ENCODE measurements at regions not wholly inside any gene's neighbourhood (a gene's known extent, or its start where the extent isn't known, plus 50 kb on each side); places are given as distances from the start of the nearest gene placed in this dataset.
"Not testable (repeated sequence)": the region's sequence is repeated elsewhere in the genome, so short reads cannot be mapped to it uniquely, and the experiment has no call there.

GRCh38 chr1:82062206-82062605, 261.5 kb downstream of the ADGRL2 start:
- Histone ChIP-seq H3K27ac (no peak overlapping the region), H3K4me3 (no peak overlapping the region)
- no peak for DNase-seq (ENCODE audit: low spot score)
- no peak for TF ChIP-seq CTCF (IDR thresholded peaks at IDR 0.05)

- Histone ChIP-seq H3K27ac (no peak overlapping the region), H3K4me3 (no peak overlapping the region)
- TF ChIP-seq CTCF (IDR thresholded peaks at IDR 0.05): no peak
- no peak for DNase-seq (ENCODE audit: low spot score)
Measured at GRCh38 chr1:82059959-82060358, 259.2 kb downstream of the ADGRL2 start.

- DNase-seq (ENCODE audit: low spot score): no peak
- no peak for TF ChIP-seq CTCF (IDR thresholded peaks at IDR 0.05)
- Histone ChIP-seq H3K27ac (no peak overlapping the region), H3K4me3 (no peak overlapping the region)
Measured at GRCh38 chr1:82057011-82057410, 256.3 kb downstream of the ADGRL2 start.

- not testable (repeated sequence) for DNase-seq (ENCODE audit: low spot score); H3K27ac ChIP-seq
Measured at GRCh38 chr1:82055375-82055774, 254.6 kb downstream of the ADGRL2 start.

GRCh38 chr1:82052563-82052962, 251.8 kb downstream of the ADGRL2 start:
- DNase-seq (ENCODE audit: low spot score): no peak
- TF ChIP-seq CTCF (IDR thresholded peaks at IDR 0.05): no peak
- H3K4me3 ChIP-seq: no peak overlapping the region
- H3K27ac ChIP-seq: no peak overlapping the region

More at GRCh38 chr1:82055375-82055774, 254.6 kb downstream of the ADGRL2 start:
- H3K4me3 ChIP-seq: not testable (repeated sequence)

GRCh38 chr1:82048596-82048995, 247.9 kb downstream of the ADGRL2 start:
- no peak for TF ChIP-seq CTCF (IDR thresholded peaks at IDR 0.05)
- Histone ChIP-seq H3K4me3 (no peak overlapping the region), H3K27ac (no peak overlapping the region)
- no peak for DNase-seq (ENCODE audit: low spot score)

GRCh38 chr1:82045221-82045620, 244.5 kb downstream of the ADGRL2 start:
- H3K4me3 ChIP-seq: no peak overlapping the region
- TF ChIP-seq CTCF (IDR thresholded peaks at IDR 0.05): no peak
- no peak overlapping the region for H3K27ac ChIP-seq
- no peak for DNase-seq (ENCODE audit: low spot score)

- H3K27ac ChIP-seq: no peak overlapping the region
- H3K4me3 ChIP-seq: no peak overlapping the region
- DNase-seq (ENCODE audit: low spot score): no peak
- TF ChIP-seq CTCF (IDR thresholded peaks at IDR 0.05): no peak
Measured at GRCh38 chr1:82044536-82044935, 243.8 kb downstream of the ADGRL2 start.

All from coronary artery (tissue), 2 donors.